K562 (cell line): ENCODE measurements at regions not wholly inside any gene's neighbourhood (a gene's known extent, or its start where the extent isn't known, plus 50 kb on each side); places are given as distances from the start of the nearest gene placed in this dataset.

Experiments
- ATAC-seq: fragments of 200-7000 bp; cut with Tn5 transposase; 3 replicates; pipeline ENCODE4 v1.9.1; 2020; ENCODE audit warnings: moderate library complexity
- BruUV-seq: library from RNA; stranded (reverse); fragments of 400-500 nt; replicated peaks from 2 replicates; lab custom pipeline; 2021; lab: Mats Ljungman, UMichigan
- CTCF ChIA-PET: fragments of 300-600 bp; formaldehyde crosslinking; extraction: SDS; loops from one replicate; lab custom pipeline; 2021; ENCODE audit warnings: low intra/inter-chr PET ratio; lab: Yijun Ruan, JAX
- POLR2A ChIA-PET: fragments of 300-600, 350-650 bp; sonication (Branson Sonifier 250); formaldehyde crosslinking; extraction: SDS; loops from one replicate; lab custom pipeline; 2021; ENCODE audit warnings: antibody characterized with exemption, inconsistent platforms; lab: Yijun Ruan, JAX
- DNase-seq, 4 experiments: peaks; one replicate each; pipeline versions ENCODE4 v3.0.0 to v3.0.0-alpha.2; 2011 to 2018; ENCODE audit warnings: low spot score in 3 of 4, mixed read lengths in 3 of 4; ENCODE audit errors: extremely low read depth in 1 of 4
- FAIRE-seq: peaks from 2 replicates; lab custom pipeline; 2011; peaks lifted over from hg19 to GRCh38; lab: Jason Lieb, UNC
- H2AFZ ChIP-seq: 2 replicates; pipeline ENCODE4 v1.6.0; 2011; ENCODE audit warnings: low read depth, low read length, control low read depth, inconsistent platforms
- H3K27ac ChIP-seq: fragments of 200-600 bp; 3 replicates; pipeline ENCODE4 v1.8.0; 2011; ENCODE audit warnings: low read depth, mild to moderate bottlenecking, control low read depth, inconsistent platforms, low read length, moderate library complexity, mixed read lengths; ENCODE audit errors: extremely low read depth
- H3K27me3 ChIP-seq, 2 experiments: fragments of 300-600 bp in 1 of 2; 2 replicates in 1 of 2; 3 replicates in 1 of 2; pipeline versions ENCODE4 v1.6.0 to v1.8.0; 2011; ENCODE audit warnings: inconsistent platforms in 2 of 2, low read length in 2 of 2, mild to moderate bottlenecking in 1 of 2, mixed read lengths in 1 of 2, moderate library complexity in 1 of 2; ENCODE audit not compliant: control insufficient read depth in 2 of 2, insufficient read depth in 2 of 2
- H3K36me3 ChIP-seq: fragments of 300-600 bp; 3 replicates; pipeline ENCODE4 v1.8.0; 2011; ENCODE audit warnings: mild to moderate bottlenecking, low read length, inconsistent platforms; ENCODE audit not compliant: control insufficient read depth, insufficient read depth
- H3K4me1 ChIP-seq, 2 experiments: fragments of 200-600 bp in 1 of 2; replicated peaks in 1 of 2; 2 replicates in 1 of 2; 3 replicates in 1 of 2; pipeline versions ENCODE4 v1.5.1 to v1.8.0; 2011; ENCODE audit warnings: inconsistent platforms in 2 of 2, low read length in 2 of 2, mild to moderate bottlenecking in 1 of 2, mixed read lengths in 1 of 2, moderate library complexity in 1 of 2; ENCODE audit not compliant: control insufficient read depth in 2 of 2, insufficient read depth in 2 of 2
- H3K4me2 ChIP-seq: 2 replicates; pipeline ENCODE4 v1.6.1; 2011; ENCODE audit warnings: low read length, control low read depth, inconsistent platforms, mixed read lengths; ENCODE audit not compliant: insufficient read depth
- H3K4me3 ChIP-seq: fragments of 200-600 bp; sonication (generic), shearing (Covaris generic); 2 replicates; pipeline ENCODE4 v1.5.1; 2016; ENCODE audit warnings: control low read depth, inconsistent platforms
- H3K79me2 ChIP-seq: fragments of 200-600 bp; 3 replicates; pipeline ENCODE4 v1.8.0; 2011; ENCODE audit warnings: low read length, inconsistent platforms; ENCODE audit not compliant: control insufficient read depth, insufficient read depth
- H3K9ac ChIP-seq, 2 experiments: 2 replicates each; pipeline versions ENCODE4 v1.6.0 to v1.6.1; 2011; ENCODE audit warnings: low read depth in 2 of 2, low read length in 2 of 2, control low read depth in 1 of 2, inconsistent platforms in 1 of 2, mild to moderate bottlenecking in 1 of 2, mixed read lengths in 1 of 2; ENCODE audit not compliant: insufficient read depth in 1 of 2
- H3K9me1 ChIP-seq: one replicate; pipeline ENCODE4 v1.6.0; 2011; ENCODE audit warnings: inconsistent platforms, mild to moderate bottlenecking, low read length, moderate library complexity; ENCODE audit not compliant: control insufficient read depth, insufficient read depth
- H3K9me3 ChIP-seq: replicated peaks from 2 replicates; pipeline ENCODE4 v1.5.1; 2011; ENCODE audit warnings: low read depth, low read length, inconsistent platforms; ENCODE audit not compliant: control insufficient read depth, insufficient read depth
- H4K20me1 ChIP-seq: replicated peaks from 2 replicates; pipeline ENCODE4 v1.6.1; 2011; ENCODE audit warnings: low read length, inconsistent platforms, mixed read lengths; ENCODE audit not compliant: control insufficient read depth, insufficient read depth
- ATF7 ChIP-seq: fragments of 450-650 bp; IDR thresholded peaks from 2 replicates; pipeline ENCODE4 v1.7.1; 2014; ENCODE audit warnings: mild to moderate bottlenecking, moderate library complexity
- CREB1 ChIP-seq, 2 experiments: sonication (generic) in 1 of 2; formaldehyde crosslinking in 1 of 2; IDR thresholded peaks; 2 replicates each; pipeline versions ENCODE4 v1.6.1 to v1.8.0; 2012 to 2022; ENCODE audit warnings: inconsistent platforms in 1 of 2, mild to moderate bottlenecking in 1 of 2, missing genetic modification reagents in 1 of 2, moderate library complexity in 1 of 2
- E2F5 ChIP-seq: sonication (generic); formaldehyde crosslinking; IDR thresholded peaks from 2 replicates; pipeline ENCODE4 v1.8.0; 2022; ENCODE audit warnings: mild to moderate bottlenecking, missing genetic modification reagents
- KHSRP ChIP-seq: fragments of 450-650 bp; IDR thresholded peaks from 2 replicates; pipeline ENCODE4 v1.6.1; 2017
- ZKSCAN3 ChIP-seq: fragments of 250-450 bp; sonication (Bioruptor Pico); IDR thresholded peaks from 2 replicates; pipeline ENCODE4 v1.4.0; 2020
- ZNF551 ChIP-seq: fragments of 250-450 bp; sonication (Bioruptor Pico); IDR thresholded peaks from 2 replicates; pipeline ENCODE4 v1.5.0; 2021; ENCODE audit warnings: mild to moderate bottlenecking, moderate library complexity
- ZNF79 ChIP-seq: fragments of 250-450 bp; sonication (Bioruptor Pico); IDR thresholded peaks from 2 replicates; pipeline ENCODE4 v1.4.0; 2020; ENCODE audit warnings: low read depth, mild to moderate bottlenecking, moderate library complexity
- WGBS: fragments of 100-300 bp; shearing (Covaris generic); methylation state at CpG from one replicate; pipeline ENCODE4 v1.1.6; 2016; ENCODE audit warnings: low coverage, mixed read lengths; ENCODE audit not compliant: insufficient coverage; ENCODE audit errors: missing lambda C conversion rate; 5-methylcytosine and 5-hydroxymethylcytosine counted together
- in situ Hi-C: fragments of 300-500 bp; cut with MboI; formaldehyde crosslinking; loops from 4 replicates; pipeline ENCODE4 v1.15.0; 2018; ENCODE audit warnings: inconsistent platforms, mixed read lengths
- intact Hi-C: fragments of 100-400 bp; cut with micrococcal nuclease; formaldehyde crosslinking; loops from 2 replicates; pipeline ENCODE4 v1.14.2; 2022

GRCh38 chr10:90480466-90480865 is 377.4 kb downstream of the HTR7 start:
- in situ Hi-C loops, result no loop called here
- BruUV-seq, result no TSS peak

DNA sequence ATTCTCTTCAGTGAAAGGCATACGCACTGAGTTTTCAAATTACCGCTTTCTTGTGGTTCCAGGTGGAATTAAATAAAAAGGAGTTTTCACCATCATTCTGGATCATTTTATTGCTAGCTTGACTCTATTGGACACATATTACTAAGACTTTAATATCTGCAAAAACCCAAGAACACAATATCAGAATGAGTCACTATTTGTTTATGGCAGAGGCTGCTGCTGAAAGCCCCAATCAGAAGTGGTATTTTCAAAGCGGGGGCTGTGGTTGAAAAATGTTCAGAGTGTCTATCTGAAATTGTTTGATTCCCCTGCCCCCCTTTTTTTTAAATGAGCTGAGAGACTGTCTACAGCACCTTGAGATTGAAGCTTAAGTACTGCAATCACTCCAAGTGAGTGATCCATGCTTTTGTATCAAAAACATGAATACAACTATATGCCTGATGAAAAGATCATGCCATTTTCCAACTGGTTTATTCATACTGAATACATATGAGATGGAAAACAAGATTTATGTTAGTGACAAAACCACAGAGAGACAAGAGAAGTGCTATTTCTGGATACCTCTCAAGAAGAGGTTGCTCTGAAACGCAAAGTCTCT is 376.4 kb downstream of the HTR7 start:
- 0% methylated on average over 4 of the region's 4 CpGs for WGBS
- no peak for ATAC-seq
- BruUV-seq, result no TSS peak

More at GRCh38 chr10:90480466-90480865, 377.4 kb downstream of the HTR7 start:
- Histone ChIP-seq H3K9me1 (no peaks in the 10 kb centered on the region), H2AFZ (no peak overlapping the region), H3K79me2 (no peaks in the 10 kb centered on the region), H3K4me2 (no peak overlapping the region), H3K4me1 (no peaks in the 10 kb centered on the region), H3K27ac (no peak overlapping the region), H3K9ac (no peak overlapping the region), H3K27me3 (no peaks in the 10 kb centered on the region), H3K4me3 (no peak overlapping the region), H3K9me3 (no peaks in the 10 kb centered on the region; the same call in 1 of the 2 replicates), H3K36me3 (no peaks in the 10 kb centered on the region), H4K20me1 (no peaks in the 10 kb centered on the region)
- CTCF ChIA-PET, result no interaction called here
- TF ChIP-seq CREB1 (IDR thresholded peaks at IDR 0.05), result no peak
- no peak for TF ChIP-seq CREB1 (CRISPR knock-in tag; IDR thresholded peaks at IDR 0.05)
- no peak for TF ChIP-seq ZNF79 (CRISPR knock-in tag)
- no peak for TF ChIP-seq E2F5 (CRISPR knock-in tag)
- no peak for FAIRE-seq
- DNase-seq, result no peak
- intact Hi-C loops, result no loop called here
- ATAC-seq, result no peak
- POLR2A ChIA-PET, result no interaction called here

More for the DNA sequence above, 376.4 kb downstream of the HTR7 start:
- Histone ChIP-seq H3K4me1 (no peaks in the 10 kb centered on the region), H3K27me3 (no peaks in the 10 kb centered on the region), H3K4me2 (no peak overlapping the region), H3K27ac (no peak overlapping the region), H4K20me1 (no peaks in the 10 kb centered on the region), H3K79me2 (no peaks in the 10 kb centered on the region), H3K9me1 (no peaks in the 10 kb centered on the region), H3K9ac (no peak overlapping the region), H2AFZ (no peak overlapping the region), H3K4me3 (no peak overlapping the region), H3K9me3 (no peaks in the 10 kb centered on the region; the same call in 1 of the 2 replicates), H3K36me3 (no peaks in the 10 kb centered on the region)
- in situ Hi-C loops, result no loop called here
- TF ChIP-seq ATF7 (no peak), ZNF551 (CRISPR knock-in tag) (no peak), ZKSCAN3 (CRISPR knock-in tag) (no peak), KHSRP (no peak)
- no peak for DNase-seq
- POLR2A ChIA-PET, result no interaction called here
- intact Hi-C loops, result no loop called here
- FAIRE-seq, result no peak
- CTCF ChIA-PET, result no interaction called here
